WTC11 (cell line): ENCODE measurements at regions not wholly inside any gene's neighbourhood (a gene's known extent, or its start where the extent isn't known, plus 50 kb on each side); places are given as distances from the start of the nearest gene placed in this dataset.
A peak's percentile ranks its signal among the peaks of the same experiment; 100 is the strongest.

Source experiments
- ATAC-seq: fragments of 200-7000 bp; cut with Tn5 transposase; 2 replicates; pipeline ENCODE4 v1.10.0; 2021; ENCODE audit warnings: mild to moderate bottlenecking, moderate library complexity
- CTCF ChIA-PET: fragments of 300-600 bp; sonication (Branson Sonifier 250); formaldehyde crosslinking; loops from one replicate; lab custom pipeline; 2021; ENCODE audit warnings: antibody characterized with exemption; lab: Charles Lee
- POLR2A ChIA-PET: fragments of 350-600 bp; sonication (Branson Sonifier 250); formaldehyde crosslinking; loops from one replicate; lab custom pipeline; 2021; ENCODE audit warnings: antibody characterized with exemption; lab: Charles Lee
- DNase-seq: peaks from one replicate; pipeline ENCODE4 v3.0.0; 2021; ENCODE audit warnings: low spot score
- H3K27ac Mint-ChIP-seq: 2 replicates; pipeline ENCODE4 v1.8.0; 2021; ENCODE audit warnings: mixed read lengths
- H3K27me3 Mint-ChIP-seq: 2 replicates; pipeline ENCODE4 v1.8.0; 2021; ENCODE audit warnings: low read depth, mild to moderate bottlenecking, moderate library complexity, mixed read lengths
- H3K36me3 Mint-ChIP-seq: 2 replicates; pipeline ENCODE4 v1.8.0; 2021; ENCODE audit warnings: mixed read lengths
- H3K4me1 Mint-ChIP-seq: 2 replicates; pipeline ENCODE4 v1.8.0; 2022; ENCODE audit warnings: mixed read lengths
- H3K4me3 Mint-ChIP-seq: 2 replicates; pipeline ENCODE4 v1.8.0; 2021; ENCODE audit warnings: mild to moderate bottlenecking, moderate library complexity, mixed read lengths
- H3K9me3 Mint-ChIP-seq: 2 replicates; pipeline ENCODE4 v1.8.0; 2021; ENCODE audit warnings: mixed read lengths
- AFF4 ChIP-seq: sonication (generic); formaldehyde crosslinking; IDR thresholded peaks from 2 replicates; pipeline ENCODE4 v1.8.1; 2023; ENCODE audit warnings: mild to moderate bottlenecking, missing genetic modification reagents, borderline replicate concordance
- CTCF ChIP-seq: fragments of 200-600 bp; IDR thresholded peaks from 2 replicates; pipeline ENCODE4 v1.8.0; 2022; ENCODE audit warnings: antibody characterized with exemption
- EMX1 ChIP-seq: fragments of 250-450 bp; sonication (Bioruptor Pico); IDR thresholded peaks from 2 replicates; pipeline ENCODE4 v1.8.0; 2021; ENCODE audit warnings: mild to moderate bottlenecking
- ESRRA ChIP-seq: sonication (generic); formaldehyde crosslinking; IDR thresholded peaks from 2 replicates; pipeline ENCODE4 v1.8.1; 2022; ENCODE audit warnings: mild to moderate bottlenecking, missing genetic modification reagents, borderline replicate concordance
- ETV6 ChIP-seq: sonication (generic); formaldehyde crosslinking; IDR thresholded peaks from 2 replicates; pipeline ENCODE4 v1.8.1; 2022; ENCODE audit warnings: mild to moderate bottlenecking, missing genetic modification reagents
- FOXP4 ChIP-seq: sonication (generic); formaldehyde crosslinking; IDR thresholded peaks from 2 replicates; pipeline ENCODE4 v1.8.0; 2022; ENCODE audit warnings: mild to moderate bottlenecking, missing genetic modification reagents
- HMGA2 ChIP-seq: fragments of 250-450 bp; sonication (Bioruptor Pico); IDR thresholded peaks from 2 replicates; pipeline ENCODE4 v1.4.0; 2021; ENCODE audit warnings: mild to moderate bottlenecking, moderate library complexity
- MXD4 ChIP-seq: fragments of 250-450 bp; sonication (Bioruptor Pico); IDR thresholded peaks from 2 replicates; pipeline ENCODE4 v1.8.0; 2021; ENCODE audit warnings: mild to moderate bottlenecking, moderate library complexity, borderline replicate concordance
- PRDM15 ChIP-seq: sonication (generic); formaldehyde crosslinking; IDR thresholded peaks from 2 replicates; pipeline ENCODE4 v1.8.0; 2022; ENCODE audit warnings: missing genetic modification reagents
- RORB ChIP-seq: fragments of 250-450 bp; sonication (Bioruptor Pico); IDR thresholded peaks from 2 replicates; pipeline ENCODE4 v1.9.0; 2021; ENCODE audit warnings: mild to moderate bottlenecking
- SP1 ChIP-seq: sonication (generic); formaldehyde crosslinking; conservative IDR thresholded peaks from 2 replicates; pipeline ENCODE4 v1.8.1; 2022; ENCODE audit warnings: missing genetic modification reagents
- USF1 ChIP-seq: sonication (generic); formaldehyde crosslinking; IDR thresholded peaks from 2 replicates; pipeline ENCODE4 v1.8.0; 2022; ENCODE audit warnings: mild to moderate bottlenecking, missing genetic modification reagents
- ZBTB21 ChIP-seq: sonication (generic); formaldehyde crosslinking; IDR thresholded peaks from 2 replicates; pipeline ENCODE4 v1.8.1; 2023; ENCODE audit warnings: mild to moderate bottlenecking, missing genetic modification reagents, borderline replicate concordance
- ZNF121 ChIP-seq: sonication (generic); formaldehyde crosslinking; IDR thresholded peaks from 2 replicates; pipeline ENCODE4 v1.8.0; 2023; ENCODE audit warnings: missing genetic modification reagents
- ZNF219 ChIP-seq: sonication (generic); formaldehyde crosslinking; IDR thresholded peaks from 2 replicates; pipeline ENCODE4 v1.8.0; 2023; ENCODE audit warnings: missing genetic modification reagents, mild to moderate bottlenecking, borderline replicate concordance
- ZNF263 ChIP-seq: sonication (generic); formaldehyde crosslinking; IDR thresholded peaks from 2 replicates; pipeline ENCODE4 v1.8.1; 2022; ENCODE audit warnings: low read depth, mild to moderate bottlenecking, moderate library complexity, missing genetic modification reagents
- ZNF396 ChIP-seq: fragments of 250-450 bp; sonication (Bioruptor Pico); IDR thresholded peaks from 2 replicates; pipeline ENCODE4 v1.8.0; 2021; ENCODE audit warnings: mild to moderate bottlenecking, moderate library complexity, borderline replicate concordance
- ZNF671 ChIP-seq: fragments of 250-450 bp; sonication (Bioruptor Pico); IDR thresholded peaks from 2 replicates; pipeline ENCODE4 v1.8.0; 2021; ENCODE audit warnings: mild to moderate bottlenecking
- ZSCAN18 ChIP-seq: fragments of 250-450 bp; sonication (Bioruptor Pico); IDR thresholded peaks from 2 replicates; pipeline ENCODE4 v2.1.2; 2022; ENCODE audit warnings: mild to moderate bottlenecking, moderate library complexity
- TF ChIP-seq, protein P1 (sequence below): sonication (generic); formaldehyde crosslinking; IDR thresholded peaks from 2 replicates; pipeline ENCODE4 v1.8.0; 2022; ENCODE audit warnings: mild to moderate bottlenecking, missing genetic modification reagents
- TF ChIP-seq, protein P2 (sequence below): sonication (generic); formaldehyde crosslinking; IDR thresholded peaks from 2 replicates; pipeline ENCODE4 v1.8.1; 2022; ENCODE audit warnings: low read depth, mild to moderate bottlenecking, moderate library complexity, missing genetic modification reagents, borderline replicate concordance

DNA sequence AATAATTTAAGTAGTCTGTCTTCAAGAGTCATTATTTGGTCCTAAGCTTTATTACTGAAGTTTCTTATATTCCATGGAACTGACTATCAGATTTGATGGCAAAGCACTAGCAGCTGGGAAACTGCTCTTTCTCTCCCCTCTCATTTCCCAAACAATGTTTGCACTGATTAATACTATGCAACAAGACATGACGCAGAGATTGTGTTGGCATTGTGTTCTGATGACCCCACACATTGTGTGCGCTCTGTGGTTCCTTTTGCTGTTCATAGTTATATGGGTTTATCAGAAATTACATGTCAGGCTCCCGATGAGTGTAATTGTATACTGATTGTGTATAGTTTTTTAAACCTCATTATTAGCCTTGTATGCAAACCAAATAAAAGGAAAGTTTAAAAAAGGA, 331.6 kb upstream of the FANCL start (continued):
- TF ChIP-seq AFF4 (CRISPR knock-in tag), result no peak

- ChIA-PET POLR2A (no interaction called here), CTCF (interaction anchor here (0.6 to 1.2 kb wide), 13 partner anchors 11 to 556 kb away, joined by 3 to 9 read pairs (median 5); no protein-coding TSS in a partner anchor)
- peak; percentile 56 for DNase-seq
- H3K36me3 Mint-ChIP-seq, result no peaks in the 10 kb centered on the region
- no peaks in the 10 kb centered on the region for H3K27me3 Mint-ChIP-seq
- peak; percentile 99 for ATAC-seq
- no peaks in the 10 kb centered on the region for H3K9me3 Mint-ChIP-seq
- H3K4me3 Mint-ChIP-seq, result no peak overlapping the region
- H3K27ac Mint-ChIP-seq, result no peak overlapping the region
- H3K4me1 Mint-ChIP-seq, result peaks cover 33% of the 10 kb centered on the region
- TF ChIP-seq, protein P1, sequence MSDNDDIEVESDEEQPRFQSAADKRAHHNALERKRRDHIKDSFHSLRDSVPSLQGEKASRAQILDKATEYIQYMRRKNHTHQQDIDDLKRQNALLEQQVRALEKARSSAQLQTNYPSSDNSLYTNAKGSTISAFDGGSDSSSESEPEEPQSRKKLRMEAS, result peak; percentile 34; the same call in 1 of the 2 replicates
- TF ChIP-seq ZNF396 (CRISPR knock-in tag), result no peak
- TF ChIP-seq USF1 (CRISPR knock-in tag), result no peak
- no peak for TF ChIP-seq ZBTB21 (CRISPR knock-in tag)
- no peak for TF ChIP-seq FOXP4 (CRISPR knock-in tag)
- TF ChIP-seq, protein P2, sequence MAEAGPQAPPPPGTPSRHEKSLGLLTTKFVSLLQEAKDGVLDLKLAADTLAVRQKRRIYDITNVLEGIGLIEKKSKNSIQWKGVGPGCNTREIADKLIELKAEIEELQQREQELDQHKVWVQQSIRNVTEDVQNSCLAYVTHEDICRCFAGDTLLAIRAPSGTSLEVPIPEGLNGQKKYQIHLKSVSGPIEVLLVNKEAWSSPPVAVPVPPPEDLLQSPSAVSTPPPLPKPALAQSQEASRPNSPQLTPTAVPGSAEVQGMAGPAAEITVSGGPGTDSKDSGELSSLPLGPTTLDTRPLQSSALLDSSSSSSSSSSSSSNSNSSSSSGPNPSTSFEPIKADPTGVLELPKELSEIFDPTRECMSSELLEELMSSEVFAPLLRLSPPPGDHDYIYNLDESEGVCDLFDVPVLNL (CRISPR knock-in tag), result no peak
- no peak for TF ChIP-seq MXD4 (CRISPR knock-in tag)
- peak; percentile 35; the same call in 1 of the 2 replicates for TF ChIP-seq ETV6
- TF ChIP-seq EMX1 (CRISPR knock-in tag), result no peak
- no peak for TF ChIP-seq SP1 (CRISPR knock-in tag)
- no peak for TF ChIP-seq ZNF263
- no peak for TF ChIP-seq ZNF219 (CRISPR knock-in tag)
- no peak for TF ChIP-seq ESRRA (CRISPR knock-in tag)
- TF ChIP-seq ZNF121 (CRISPR knock-in tag), result no peak
- no peak for TF ChIP-seq PRDM15 (CRISPR knock-in tag)
- TF ChIP-seq ZNF671, result no peak
- TF ChIP-seq ZSCAN18 (CRISPR knock-in tag), result no peak
- TF ChIP-seq HMGA2, result no peak
- TF ChIP-seq RORB (CRISPR knock-in tag), result no peak
- peak; percentile 39; the same call in 1 of the 2 replicates for TF ChIP-seq CTCF
Measured at GRCh38 chr2:58571181-58571852, 330.2 kb upstream of the FANCL start.
